Activated T-cell treated with anti-CD3 and anti-CD28 coated beads, Interleukin-2, amount 50 U/mL, for 48 hours (primary cell): ENCODE measurements at regions not wholly inside any gene's neighbourhood (a gene's known extent, or its start where the extent isn't known, plus 50 kb on each side); places are given as distances from the start of the nearest gene placed in this dataset.
"Not testable (repeated sequence)": the region's sequence is repeated elsewhere in the genome, so short reads cannot be mapped to it uniquely, and the experiment has no call there.

Source experiments
- DNase-seq, 2 experiments: peaks; one replicate each; pipeline ENCODE4 v3.0.0-alpha.2; 2020

DNA sequence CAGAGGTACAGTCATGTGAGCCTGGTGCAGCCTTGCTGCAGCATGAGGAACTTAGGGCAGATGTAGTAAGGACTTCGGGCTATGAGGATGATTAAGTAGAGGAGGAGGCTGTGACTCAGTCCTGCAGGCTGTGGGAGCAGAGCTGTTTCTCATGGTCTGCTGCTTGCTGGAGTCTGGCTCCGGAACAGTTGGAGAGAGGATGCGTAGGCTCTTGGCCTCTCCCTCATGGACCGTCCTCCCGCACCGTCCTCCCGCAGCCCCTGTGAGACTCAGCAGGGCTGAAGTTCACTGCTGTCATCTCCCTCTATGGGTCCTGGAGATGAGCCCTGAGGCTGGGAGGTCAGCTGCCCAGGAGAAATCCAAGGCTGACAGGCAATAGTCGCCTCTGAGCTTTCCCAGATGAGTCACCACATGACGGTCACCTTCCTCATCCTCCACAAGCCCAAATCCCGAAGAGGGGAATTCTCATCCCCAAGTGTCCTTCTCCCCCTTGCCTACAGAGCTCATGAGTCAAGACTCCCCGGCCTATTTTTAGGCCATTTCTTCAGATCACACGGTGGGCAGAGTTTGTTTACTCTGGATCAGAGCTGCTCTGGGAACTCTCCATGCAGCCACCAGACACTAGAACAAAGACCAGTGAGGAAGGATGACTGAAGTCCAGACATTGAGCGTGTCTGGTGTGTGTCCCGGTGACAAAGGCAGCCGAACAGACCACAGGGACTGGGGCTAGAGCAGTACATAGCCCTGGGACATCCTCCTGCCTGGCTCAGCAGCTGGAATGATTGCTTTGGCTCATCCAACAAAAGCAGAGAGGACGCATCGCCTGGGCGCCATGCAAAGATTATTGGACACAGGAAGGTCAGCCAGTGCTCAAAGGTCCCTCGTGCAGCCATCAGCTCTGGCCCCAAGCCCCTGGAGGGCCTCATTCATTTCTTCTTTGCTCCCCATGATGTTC lies 134.5 kb downstream of the NPIPB11 start:
- DNase-seq = not testable (repeated sequence)

DNA sequence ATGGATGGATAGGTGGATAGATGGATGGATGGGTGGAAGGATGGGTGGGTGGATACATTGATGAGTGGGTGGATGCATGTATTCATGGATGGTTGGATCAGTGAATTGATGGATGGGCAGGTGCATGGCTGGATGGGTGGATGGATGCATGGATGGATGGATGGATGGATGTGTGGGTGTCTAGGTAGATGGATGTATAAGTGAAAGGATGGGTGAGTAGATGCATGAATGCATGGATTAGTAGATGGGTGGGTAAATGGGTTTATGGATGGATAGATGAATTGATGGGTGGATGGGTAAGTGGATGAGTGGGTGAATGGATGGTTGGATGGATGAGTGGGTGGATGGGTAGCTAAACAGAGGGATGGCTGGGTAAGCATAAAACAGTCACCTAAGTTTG lies 135.6 kb downstream of the NPIPB11 start:
- DNase-seq = not testable (repeated sequence)

- not testable (repeated sequence) for DNase-seq
Measured at GRCh38 chr16:29270033-29270432, 136.5 kb downstream of the NPIPB11 start.

- not testable (repeated sequence) for DNase-seq
Measured at GRCh38 chr16:29269192-29269811, 137.2 kb downstream of the NPIPB11 start.

DNA sequence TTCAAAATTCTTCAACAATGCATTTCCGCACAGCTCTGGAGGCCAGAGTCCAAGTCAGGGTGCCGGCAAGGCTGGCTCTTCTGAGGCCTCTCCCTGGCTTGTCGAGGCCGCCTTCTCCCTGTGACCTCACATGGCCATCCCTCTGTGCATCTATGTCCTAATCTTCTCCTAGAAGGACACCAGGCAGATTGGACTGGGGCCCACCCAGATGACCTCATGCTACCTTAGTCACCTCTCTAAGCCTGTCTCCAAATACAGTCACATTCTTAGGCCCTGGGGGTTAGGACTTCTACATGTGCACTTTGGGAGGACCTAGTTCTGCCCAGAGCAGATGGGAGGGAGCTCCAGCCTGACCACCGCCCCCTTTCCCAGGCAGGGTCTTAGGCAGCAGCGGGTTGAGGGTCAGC lies 137.7 kb downstream of the NPIPB11 start:
- DNase-seq = not testable (repeated sequence)

GRCh38 chr16:29268348-29268747 lies 138.2 kb downstream of the NPIPB11 start:
- DNase-seq = not testable (repeated sequence)

DNA sequence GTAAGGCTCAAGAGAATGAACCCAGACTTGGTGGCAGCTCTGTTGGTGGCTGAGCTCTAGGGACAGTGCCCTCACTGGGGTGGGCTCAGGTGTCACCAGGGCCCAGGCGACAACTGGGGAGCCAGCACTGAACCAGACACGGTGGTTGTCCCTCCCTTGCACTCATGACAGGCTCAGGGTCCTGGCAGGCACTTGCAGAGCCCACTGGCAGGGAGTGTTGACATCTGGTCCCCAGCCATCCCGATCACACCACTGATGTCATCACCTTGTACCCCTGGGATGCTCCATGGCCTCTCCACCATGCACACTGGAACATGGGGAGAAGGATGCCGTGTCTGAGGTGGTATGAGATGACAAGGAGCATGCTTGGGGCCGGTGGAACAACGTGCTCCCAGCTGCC lies 138.6 kb downstream of the NPIPB11 start:
- DNase-seq = not testable (repeated sequence)

GRCh38 chr16:29267055-29267619 lies 139.4 kb downstream of the NPIPB11 start:
- not testable (repeated sequence) for DNase-seq

GRCh38 chr16:29266612-29267011 lies 139.9 kb downstream of the NPIPB11 start:
- DNase-seq = not testable (repeated sequence)

- peak; percentile 52 to 63 for DNase-seq
Measured at GRCh38 chr16:29265255-29265853, 141.2 kb downstream of the NPIPB11 start.

GRCh38 chr16:29264080-29264837 lies 142.3 kb downstream of the NPIPB11 start:
- not testable (repeated sequence) for DNase-seq

GRCh38 chr16:29262725-29263124 lies 143.8 kb downstream of the NPIPB11 start:
- DNase-seq = not testable (repeated sequence)

GRCh38 chr16:29261427-29262248 lies 144.9 kb downstream of the NPIPB11 start:
- not testable (repeated sequence) for DNase-seq

DNA sequence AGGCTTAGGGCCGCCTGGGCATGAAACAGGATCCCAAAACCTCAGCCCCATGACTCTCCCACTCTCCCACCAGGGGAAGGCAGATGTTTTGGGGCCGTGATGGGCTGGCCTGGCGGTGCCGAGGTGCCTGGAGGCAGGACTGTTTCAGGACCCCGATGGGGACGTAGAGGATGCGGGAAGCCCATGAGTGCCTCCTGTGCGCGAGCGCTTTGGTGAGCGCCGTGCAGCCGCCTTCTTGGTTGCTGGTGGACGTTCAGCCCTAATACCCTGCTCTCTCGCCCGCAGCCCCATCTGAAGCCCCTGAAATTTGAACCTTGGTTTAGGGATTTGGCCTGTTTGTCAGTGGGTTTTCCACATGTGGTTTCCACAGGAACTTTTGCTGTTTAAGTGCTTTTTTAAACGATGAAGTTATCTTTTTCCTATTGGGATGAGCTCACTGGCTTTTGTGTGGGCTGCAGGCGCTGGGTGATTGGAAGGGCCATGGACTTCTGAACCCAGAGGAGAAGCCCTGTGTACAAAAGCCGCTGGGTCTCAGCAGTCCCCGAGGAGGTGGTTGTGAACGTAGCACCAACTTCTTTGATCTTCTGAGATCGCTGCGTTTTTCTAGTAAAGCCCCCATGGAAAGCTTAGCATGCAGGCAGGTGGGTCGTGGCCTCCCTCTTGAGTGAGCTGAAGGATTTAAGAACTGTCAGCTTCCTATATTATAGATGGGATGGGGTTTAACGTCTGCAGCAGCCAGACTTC lies 145.7 kb downstream of the NPIPB11 start:
- DNase-seq = not testable (repeated sequence)

- not testable (repeated sequence) for DNase-seq
Measured at GRCh38 chr16:29259635-29260457, 146.7 kb downstream of the NPIPB11 start.

GRCh38 chr16:29258946-29259634 lies 147.4 kb downstream of the NPIPB11 start:
- DNase-seq = not testable (repeated sequence)

- DNase-seq = not testable (repeated sequence)
Measured at GRCh38 chr16:29257419-29258336, 148.8 kb downstream of the NPIPB11 start.

GRCh38 chr16:29256501-29256981 lies 150.0 kb downstream of the NPIPB11 start:
- DNase-seq = no peak
